ENCODE measurements at regions not wholly inside any gene's neighbourhood (a gene's known extent, or its start where the extent isn't known, plus 50 kb on each side); places are given as distances from the start of the nearest gene placed in this dataset.

GRCh38 chr4:151951671-151952050 lies 190.9 kb upstream of the GATB start:
- in situ Hi-C loops (cut with MboI), result no loop called here
- no peaks in the 10 kb centered on the region for H3K4me1 ChIP-seq (ENCODE audit: control insufficient read depth, insufficient read depth, low read length)

More at GRCh38 chr4:151951671-151952050, 190.9 kb upstream of the GATB start:
- Histone ChIP-seq H2AFZ (ENCODE audit: control insufficient read depth, low read depth, low read length) (no peak overlapping the region), H3K9me3 (replicated peaks; ENCODE audit: control insufficient read depth, insufficient read depth, low read length) (no peaks in the 10 kb centered on the region; the same call in 1 of the 3 replicates), H3K79me2 (ENCODE audit: control insufficient read depth, insufficient read depth, low read length) (no peaks in the 10 kb centered on the region), H3K27ac (ENCODE audit: control insufficient read depth, insufficient read depth) (no peak overlapping the region), H4K20me1 (ENCODE audit: control insufficient read depth, insufficient read depth) (no peaks in the 10 kb centered on the region), H3K4me3 (no peak overlapping the region), H3K36me3 (ENCODE audit: control insufficient read depth in 2 of 2, insufficient read depth in 2 of 2, low read length in 1 of 2) (no peaks in the 10 kb centered on the region), H3K4me2 (ENCODE audit: control insufficient read depth, insufficient read depth) (no peak overlapping the region), H3K27me3 (replicated peaks in 1 of 2; ENCODE audit: control insufficient read depth in 2 of 2, insufficient read depth in 2 of 2, low read length in 1 of 2) (no peaks in the 10 kb centered on the region; a peak in 1 of 4 replicates), H3K9ac (ENCODE audit: control insufficient read depth, insufficient read depth, low read length) (no peak overlapping the region)
- BruUV-seq (replicated peaks), result no TSS peak
- no peak for DNase-seq (ENCODE audit: low read depth, low spot score)
- 18% methylated on average over 5 of the region's 5 CpGs for WGBS (ENCODE audit: insufficient coverage, insufficient replicate concordance, low lambda C conversion rate, missing lambda C conversion rate)
- intact Hi-C loops (cut with micrococcal nuclease; ENCODE audit: unreplicated experiment), result no loop called here
- ChIA-PET CTCF (no interaction called here), SMC1A (ENCODE audit: uncharacterized antibody, unreplicated experiment) (interaction anchor here (1.6 kb wide), 1 partner anchor 54 kb away, joined by 4 read pairs; no protein-coding TSS in a partner anchor), RAD21 (ENCODE audit: unreplicated experiment) (no interaction called here), POLR2A (no interaction called here)
- no peak for FAIRE-seq
- no peak for ATAC-seq
- TF ChIP-seq IRF4 (IDR thresholded peaks at IDR 0.05; ENCODE audit: low read depth, low read length) (no peak), BMI1 (IDR thresholded peaks at IDR 0.05; ENCODE audit: borderline replicate concordance) (no peak), ASH2L (IDR thresholded peaks at IDR 0.05; ENCODE audit: borderline replicate concordance, low read depth) (no peak), YY1 (IDR thresholded peaks at IDR 0.05; ENCODE audit: low read depth, low read length) (no peak), NKRF (conservative IDR thresholded peaks at IDR 0.05) (no peak), MYC (IDR thresholded peaks at IDR 0.05; ENCODE audit: insufficient read depth, insufficient read length, insufficient replicate concordance, low read length, severe bottlenecking) (no peak), E2F8 (IDR thresholded peaks at IDR 0.05; ENCODE audit: low read depth, partially characterized antibody) (no peak)

Data from GM12878 (cell line).